Mesendoderm (in vitro differentiated cells): ENCODE measurements at regions not wholly inside any gene's neighbourhood (a gene's known extent, or its start where the extent isn't known, plus 50 kb on each side); places are given as distances from the start of the nearest gene placed in this dataset.

ENCODE experiments used
- DNase-seq: peaks from one replicate; pipeline ENCODE4 v3.0.0; 2013
- H2AK5ac ChIP-seq: 2 replicates; pipeline ENCODE4 v1.6.1; 2013; ENCODE audit warnings: low read length, inconsistent platforms
- H2BK120ac ChIP-seq: 2 replicates; pipeline ENCODE4 v1.6.1; 2013; ENCODE audit warnings: low read depth, mild to moderate bottlenecking, low read length, moderate library complexity, mixed read lengths
- H2BK15ac ChIP-seq: replicated peaks from 2 replicates; pipeline ENCODE4 v1.6.1; 2013; ENCODE audit warnings: low read depth, mild to moderate bottlenecking, moderate library complexity
- H2BK5ac ChIP-seq: 2 replicates; pipeline ENCODE4 v1.6.1; 2013; ENCODE audit warnings: low read length, inconsistent platforms
- H3K18ac ChIP-seq: 2 replicates; pipeline ENCODE4 v1.6.1; 2013; ENCODE audit warnings: mild to moderate bottlenecking, low read length, mixed read lengths
- H3K23ac ChIP-seq: one replicate; pipeline ENCODE4 v1.6.1; 2013; ENCODE audit warnings: low read length
- H3K27ac ChIP-seq: 2 replicates; pipeline ENCODE4 v1.5.1; 2013; ENCODE audit warnings: low read depth, mild to moderate bottlenecking, inconsistent platforms, low read length, moderate library complexity
- H3K27me3 ChIP-seq: 2 replicates; pipeline ENCODE4 v1.6.1; 2013; ENCODE audit warnings: low read length, control low read depth, mild to moderate bottlenecking, inconsistent platforms; ENCODE audit not compliant: insufficient read depth, poor library complexity
- H3K36me3 ChIP-seq: 2 replicates; pipeline ENCODE4 v1.6.1; 2013; ENCODE audit warnings: low read length, inconsistent platforms; ENCODE audit not compliant: control insufficient read depth, insufficient read depth
- H3K4ac ChIP-seq: one replicate; pipeline ENCODE4 v1.6.1; 2013; ENCODE audit warnings: low read depth, mild to moderate bottlenecking, low read length, moderate library complexity
- H3K4me1 ChIP-seq: 2 replicates; pipeline ENCODE4 v1.6.1; 2013; ENCODE audit warnings: low read depth, low read length, inconsistent platforms; ENCODE audit not compliant: control insufficient read depth
- H3K4me2 ChIP-seq: 2 replicates; pipeline ENCODE4 v1.6.1; 2013; ENCODE audit warnings: low read length
- H3K4me3 ChIP-seq: 2 replicates; pipeline ENCODE4 v1.5.1; 2013; ENCODE audit warnings: mild to moderate bottlenecking, low read length
- H3K56ac ChIP-seq: one replicate; pipeline ENCODE4 v1.6.1; 2013; ENCODE audit warnings: low read length
- H3K79me1 ChIP-seq: 2 replicates; pipeline ENCODE4 v1.6.1; 2013; ENCODE audit warnings: low read length, inconsistent platforms
- H3K79me2 ChIP-seq: 2 replicates; pipeline ENCODE4 v1.6.1; 2013; ENCODE audit warnings: mild to moderate bottlenecking, low read length; ENCODE audit not compliant: control insufficient read depth, insufficient read depth
- H3K9ac ChIP-seq: 2 replicates; pipeline ENCODE4 v1.6.1; 2013; ENCODE audit warnings: low read length, inconsistent platforms
- H4K5ac ChIP-seq: one replicate; pipeline ENCODE4 v1.6.1; 2013; ENCODE audit warnings: low read length
- H4K8ac ChIP-seq: one replicate; pipeline ENCODE4 v1.6.1; 2013; ENCODE audit warnings: low read depth, mild to moderate bottlenecking, control low read depth, low read length, moderate library complexity
- WGBS: extraction: QIAGEN DNeasy Blood & Tissue Kit; methylation state at CpG from one replicate; pipeline ENCODE4 v1.1.7; 2013; ENCODE audit warnings: low lambda C conversion rate, missing lambda C conversion rate; ENCODE audit not compliant: insufficient coverage; ENCODE audit errors: extremely low coverage; 5-methylcytosine and 5-hydroxymethylcytosine counted together

DNA sequence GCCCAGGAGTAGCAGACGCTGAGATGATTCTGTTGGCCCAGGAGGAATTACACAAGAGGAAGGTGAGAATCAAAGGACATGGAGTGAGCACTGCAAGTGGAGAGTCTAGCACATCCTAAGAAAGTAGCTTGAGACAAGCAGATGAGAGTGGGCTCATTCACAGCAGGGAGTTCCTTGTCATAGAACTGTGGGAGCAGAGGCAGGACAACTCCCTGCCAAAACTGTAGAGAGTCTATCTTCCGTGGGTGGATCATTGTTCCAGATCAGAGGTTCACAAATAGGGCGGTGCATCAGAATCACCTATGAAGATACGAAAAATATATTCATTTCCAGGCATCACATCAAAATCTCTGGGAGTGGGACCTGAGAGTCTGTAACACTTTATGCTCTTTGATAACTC lies 288.9 kb upstream of the C16orf82 start:
- Histone ChIP-seq H3K27ac (no peak overlapping the region), H3K4me2 (no peak overlapping the region), H2BK120ac (no peak overlapping the region), H3K56ac (no peak overlapping the region), H3K36me3 (no peaks in the 10 kb centered on the region), H3K4ac (no peak overlapping the region), H3K18ac (no peak overlapping the region), H3K4me1 (no peaks in the 10 kb centered on the region), H3K27me3 (no peaks in the 10 kb centered on the region), H2AK5ac (no peak overlapping the region), H3K23ac (no peak overlapping the region), H2BK5ac (no peak overlapping the region), H2BK15ac (no peak overlapping the region), H3K4me3 (no peak overlapping the region), H4K8ac (no peak overlapping the region), H3K79me1 (no peaks in the 10 kb centered on the region), H4K5ac (no peak overlapping the region), H3K79me2 (no peaks in the 10 kb centered on the region), H3K9ac (no peak overlapping the region)
- no CpG with 5 or more reads among the region's 4 CpGs for WGBS
- no peak for DNase-seq

DNA sequence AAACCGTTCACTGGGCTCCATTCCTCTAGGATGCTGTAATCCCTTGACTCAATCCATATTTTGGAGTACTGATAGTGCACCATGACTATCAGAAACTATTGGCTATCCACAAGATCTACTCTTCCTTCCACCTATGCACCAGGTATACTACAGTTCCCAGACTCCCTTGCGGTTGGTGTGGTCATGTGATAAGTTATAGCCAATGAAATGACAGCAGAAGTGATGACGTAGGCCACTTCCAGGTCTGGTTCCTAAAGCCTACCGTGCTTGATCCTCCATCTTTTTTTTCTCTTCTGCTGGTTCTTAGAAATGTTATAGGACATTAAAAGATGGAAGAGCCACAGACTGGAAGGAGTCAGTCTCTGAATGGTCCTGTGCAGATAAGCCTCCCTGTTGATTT lies 278.8 kb upstream of the C16orf82 start:
- H3K36me3 ChIP-seq, result no peaks in the 10 kb centered on the region
- no CpG with 5 or more reads among the region's 4 CpGs for WGBS
- H3K79me1 ChIP-seq, result no peaks in the 10 kb centered on the region

DNA sequence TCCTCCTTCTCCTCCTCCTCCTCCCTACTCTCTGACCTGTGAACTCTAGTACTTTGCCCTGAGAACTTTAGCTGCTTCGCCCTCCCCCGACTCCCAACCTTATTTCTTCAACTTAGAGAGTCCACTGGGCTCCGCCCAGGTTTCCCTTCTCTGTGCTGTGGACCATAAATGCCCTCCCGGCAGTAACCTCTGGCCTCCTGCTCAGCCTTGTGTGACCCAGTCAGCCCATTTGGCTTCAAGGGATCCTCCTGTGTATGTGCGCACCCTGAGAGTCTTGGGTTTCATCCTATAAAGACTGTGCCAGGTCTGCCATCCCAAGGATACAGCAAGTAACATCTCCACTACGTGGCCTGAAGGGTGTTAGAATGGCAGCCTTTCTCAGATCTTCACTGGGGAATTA lies 275.6 kb upstream of the C16orf82 start:
- no peak for DNase-seq
- no peak overlapping the region for H3K27ac ChIP-seq
- WGBS, result no CpG with 5 or more reads among the region's 6 CpGs

More for the DNA sequence above, 278.8 kb upstream of the C16orf82 start:
- H3K4me3 ChIP-seq, result no peak overlapping the region
- H3K4ac ChIP-seq, result no peak overlapping the region
- no peak overlapping the region for H3K23ac ChIP-seq
- no peak overlapping the region for H3K56ac ChIP-seq
- H3K4me2 ChIP-seq, result no peak overlapping the region
- peak; percentile 23 for DNase-seq
- H4K8ac ChIP-seq, result no peak overlapping the region
- H4K5ac ChIP-seq, result no peak overlapping the region
- no peaks in the 10 kb centered on the region for H3K27me3 ChIP-seq
- no peaks in the 10 kb centered on the region for H3K79me2 ChIP-seq
- H2BK5ac ChIP-seq, result no peak overlapping the region
- no peaks in the 10 kb centered on the region for H3K4me1 ChIP-seq
- no peak overlapping the region for H2BK15ac ChIP-seq
- no peak overlapping the region for H2AK5ac ChIP-seq
- H3K18ac ChIP-seq, result no peak overlapping the region
- no peak overlapping the region for H3K9ac ChIP-seq
- no peak overlapping the region for H3K27ac ChIP-seq
- H2BK120ac ChIP-seq, result no peak overlapping the region

GRCh38 chr16:26795184-26795583 lies 271.5 kb upstream of the C16orf82 start:
- Histone ChIP-seq H4K8ac (no peak overlapping the region), H2BK120ac (no peak overlapping the region), H3K27me3 (no peaks in the 10 kb centered on the region), H3K9ac (no peak overlapping the region), H3K23ac (no peak overlapping the region), H4K5ac (no peak overlapping the region), H3K4me2 (no peak overlapping the region), H3K79me1 (no peaks in the 10 kb centered on the region), H3K4me1 (no peaks in the 10 kb centered on the region), H3K27ac (no peak overlapping the region), H2BK5ac (no peak overlapping the region), H3K4ac (no peak overlapping the region), H3K36me3 (no peaks in the 10 kb centered on the region), H3K79me2 (no peaks in the 10 kb centered on the region), H2BK15ac (no peak overlapping the region), H3K56ac (no peak overlapping the region), H3K4me3 (no peak overlapping the region), H2AK5ac (no peak overlapping the region), H3K18ac (no peak overlapping the region)
- no CpG with 5 or more reads among the region's 3 CpGs for WGBS
- peak; percentile 58 for DNase-seq

More for the DNA sequence above, 275.6 kb upstream of the C16orf82 start:
- no peak overlapping the region for H3K9ac ChIP-seq
- H2BK15ac ChIP-seq, result no peak overlapping the region
- H3K4me1 ChIP-seq, result no peaks in the 10 kb centered on the region
- no peak overlapping the region for H2AK5ac ChIP-seq
- H3K23ac ChIP-seq, result no peak overlapping the region
- no peak overlapping the region for H3K4me2 ChIP-seq
- no peak overlapping the region for H3K4ac ChIP-seq
- no peak overlapping the region for H3K4me3 ChIP-seq
- H4K8ac ChIP-seq, result no peak overlapping the region
- no peak overlapping the region for H4K5ac ChIP-seq
- no peaks in the 10 kb centered on the region for H3K79me1 ChIP-seq
- H2BK5ac ChIP-seq, result no peak overlapping the region
- H3K79me2 ChIP-seq, result no peaks in the 10 kb centered on the region
- H2BK120ac ChIP-seq, result no peak overlapping the region
- H3K36me3 ChIP-seq, result no peaks in the 10 kb centered on the region
- H3K56ac ChIP-seq, result no peak overlapping the region
- H3K27me3 ChIP-seq, result no peaks in the 10 kb centered on the region
- no peak overlapping the region for H3K18ac ChIP-seq

DNA sequence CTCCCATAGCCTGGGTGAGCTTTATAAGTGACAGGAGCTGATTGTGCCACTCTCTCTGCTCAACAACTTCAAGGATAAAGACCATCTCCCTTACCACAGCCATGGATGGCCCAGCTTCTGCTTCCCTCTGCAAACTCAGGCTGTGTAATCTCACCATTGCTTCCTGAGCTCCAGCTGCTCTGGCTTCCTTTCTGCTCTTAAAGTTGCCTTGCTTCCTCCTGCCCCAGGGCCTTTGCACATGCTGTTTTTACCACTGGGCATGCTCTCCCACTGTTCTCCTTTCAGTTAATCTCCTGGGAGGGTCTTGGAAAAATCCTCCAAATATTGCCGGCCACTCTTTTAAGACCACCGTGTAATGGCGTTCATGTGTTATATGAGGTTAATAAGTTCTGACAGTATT lies 265.1 kb upstream of the C16orf82 start:
- H2BK5ac ChIP-seq, result no peak overlapping the region
- H4K5ac ChIP-seq, result no peak overlapping the region
- H3K4me3 ChIP-seq, result no peak overlapping the region
- H3K18ac ChIP-seq, result no peak overlapping the region
- no peak overlapping the region for H3K4me2 ChIP-seq
- H3K36me3 ChIP-seq, result no peaks in the 10 kb centered on the region
- H4K8ac ChIP-seq, result no peak overlapping the region
- H3K4ac ChIP-seq, result no peak overlapping the region
- no peak overlapping the region for H3K9ac ChIP-seq
- no peaks in the 10 kb centered on the region for H3K27me3 ChIP-seq
- H2BK120ac ChIP-seq, result no peak overlapping the region
- H3K79me1 ChIP-seq, result no peaks in the 10 kb centered on the region
- WGBS, result no CpG with 5 or more reads among the region's 3 CpGs
- no peak overlapping the region for H3K23ac ChIP-seq
- H3K79me2 ChIP-seq, result no peaks in the 10 kb centered on the region
- H3K56ac ChIP-seq, result no peak overlapping the region
- H3K4me1 ChIP-seq, result no peaks in the 10 kb centered on the region
- no peak overlapping the region for H2BK15ac ChIP-seq
- DNase-seq, result no peak
- H3K27ac ChIP-seq, result no peak overlapping the region
- H2AK5ac ChIP-seq, result no peak overlapping the region

- no peak overlapping the region for H3K27ac ChIP-seq
- H4K8ac ChIP-seq, result no peak overlapping the region
- H3K56ac ChIP-seq, result no peak overlapping the region
- H3K18ac ChIP-seq, result no peak overlapping the region
- H3K79me1 ChIP-seq, result no peaks in the 10 kb centered on the region
- no peaks in the 10 kb centered on the region for H3K36me3 ChIP-seq
- no peak overlapping the region for H3K4ac ChIP-seq
- H3K23ac ChIP-seq, result no peak overlapping the region
- no peaks in the 10 kb centered on the region for H3K27me3 ChIP-seq
- H3K4me3 ChIP-seq, result no peak overlapping the region
- no peak overlapping the region for H2BK120ac ChIP-seq
- no peak overlapping the region for H2BK15ac ChIP-seq
- H2BK5ac ChIP-seq, result no peak overlapping the region
- H2AK5ac ChIP-seq, result no peak overlapping the region
- no peaks in the 10 kb centered on the region for H3K79me2 ChIP-seq
- no CpG with 5 or more reads among the region's 4 CpGs for WGBS
- DNase-seq, result no peak
- no peak overlapping the region for H3K9ac ChIP-seq
- no peaks in the 10 kb centered on the region for H3K4me1 ChIP-seq
- H3K4me2 ChIP-seq, result no peak overlapping the region
- no peak overlapping the region for H4K5ac ChIP-seq
Measured at GRCh38 chr16:26802440-26802839, 264.3 kb upstream of the C16orf82 start.
